Upper lobe of left lung (tissue), 6 donors: ENCODE measurements at regions not wholly inside any gene's neighbourhood (a gene's known extent, or its start where the extent isn't known, plus 50 kb on each side); places are given as distances from the start of the nearest gene placed in this dataset.

Experiments used
- ATAC-seq, 2 donors: fragments of 200-7000 bp; cut with Tn5 transposase; one replicate each; pipeline ENCODE4 v1.9.1; 2022; ENCODE audit warnings: mild to moderate bottlenecking in 2 of 2, moderate library complexity in 2 of 2; ENCODE audit not compliant: low FRiP score in 2 of 2
- DNase-seq, 2 donors: peaks; one replicate each; pipeline ENCODE4 v3.0.0-alpha.2; 2019 to 2020
- H3K27ac ChIP-seq, 4 donors: fragments of 200-600 bp; sonication (generic); one replicate each; pipeline ENCODE4 v1.5.1; 2016 to 2019
- H3K27me3 ChIP-seq, 4 donors: fragments of 200-600 bp; sonication (generic); one replicate each; pipeline ENCODE4 v1.5.1; 2017 to 2019
- H3K36me3 ChIP-seq, 4 donors: fragments of 200-600 bp; sonication (generic); one replicate each; pipeline ENCODE4 v1.5.1; 2016 to 2019
- H3K4me1 ChIP-seq, 4 donors: fragments of 200-600 bp; sonication (generic); one replicate each; pipeline ENCODE4 v1.5.1; 2018 to 2019
- H3K4me3 ChIP-seq, 4 donors: fragments of 200-600 bp; sonication (generic); one replicate each; pipeline ENCODE4 v1.5.1; 2017 to 2019; ENCODE audit warnings: mild to moderate bottlenecking in 2 of 4, moderate library complexity in 1 of 4
- H3K9me3 ChIP-seq, 4 donors: fragments of 200-600 bp; sonication (generic); one replicate each; pipeline ENCODE4 v1.5.1; 2018 to 2019
- CTCF ChIP-seq, 6 experiments: fragments of 450-650 bp in 4 of 6; fragments of 200-600 bp in 2 of 6; sonication (generic) in 2 of 6; IDR thresholded peaks; one replicate each; pipeline ENCODE4 v1.5.1; 2016 to 2019; ENCODE audit warnings: antibody characterized with exemption in 6 of 6
- EP300 ChIP-seq, 4 donors: sonication (generic); formaldehyde crosslinking; IDR thresholded peaks; one replicate each; pipeline ENCODE4 v1.5.1; 2017; ENCODE audit warnings: antibody characterized with exemption in 4 of 4, control low read depth in 2 of 4
- POLR2A ChIP-seq, 4 donors: fragments of 450-650 bp; IDR thresholded peaks; one replicate each; pipeline ENCODE4 v1.5.1; 2016 to 2017; ENCODE audit warnings: antibody characterized with exemption in 4 of 4, mild to moderate bottlenecking in 2 of 4
- POLR2AphosphoS5 ChIP-seq, 2 donors: sonication (generic); formaldehyde crosslinking; IDR thresholded peaks; one replicate each; pipeline ENCODE4 v1.5.1; 2017; ENCODE audit warnings: antibody characterized with exemption in 2 of 2
- WGBS, 2 donors: methylation state at CpG; one replicate each; pipeline ENCODE4 v1.1.5; 2017 to 2018; 5-methylcytosine and 5-hydroxymethylcytosine counted together
- donor health status: DM: no; HTN: no; CAD: no; lungs with moderate emphysema.
- donor health status: DM: no; HTN: yes; CAD: no; lungs with severe emphysema.

DNA sequence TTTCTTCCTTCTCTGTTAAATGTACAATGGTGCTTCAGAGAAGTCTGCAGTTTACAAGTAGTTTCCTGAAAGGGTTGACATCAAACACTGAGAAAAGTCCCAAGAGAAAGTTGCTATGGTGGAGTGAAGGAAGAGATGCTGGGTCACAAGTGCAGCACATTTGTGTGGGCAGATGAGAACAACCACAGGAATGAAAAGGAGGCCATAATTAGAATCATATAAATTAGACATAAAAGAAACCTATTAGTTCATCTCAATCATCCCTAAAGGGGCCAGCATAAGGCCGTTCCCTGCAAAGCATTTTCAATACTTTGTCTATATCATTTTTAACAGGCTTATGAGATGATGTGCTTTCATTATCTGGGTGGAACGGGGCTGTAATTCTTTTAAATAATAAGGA lies 359.2 kb downstream of the IRS2 start:
- Histone ChIP-seq H3K27me3 (no peaks in the 10 kb centered on the region), H3K4me1 (no peaks in the 10 kb centered on the region), H3K36me3 (no peaks in the 10 kb centered on the region), H3K4me3 (no peak overlapping the region), H3K27ac (no peak overlapping the region), H3K9me3 (no peaks in the 10 kb centered on the region)
- ATAC-seq = no peak
- no peak for DNase-seq
- TF ChIP-seq EP300 (IDR thresholded peaks at IDR 0.05) (no peak), POLR2AphosphoS5 (IDR thresholded peaks at IDR 0.05) (no peak), POLR2A (IDR thresholded peaks at IDR 0.05) (no peak), CTCF (IDR thresholded peaks at IDR 0.05) (no peak)
- 80 to 88% methylated on average over 2 of the region's 2 CpGs for WGBS, 2 donors

GRCh38 chr13:109426690-109426990 lies 359.7 kb downstream of the IRS2 start:
- WGBS, 2 donors = 84 to 88% methylated on average over 1 of the region's 1 CpG
- no peak overlapping the region for H3K4me3 ChIP-seq

DNA sequence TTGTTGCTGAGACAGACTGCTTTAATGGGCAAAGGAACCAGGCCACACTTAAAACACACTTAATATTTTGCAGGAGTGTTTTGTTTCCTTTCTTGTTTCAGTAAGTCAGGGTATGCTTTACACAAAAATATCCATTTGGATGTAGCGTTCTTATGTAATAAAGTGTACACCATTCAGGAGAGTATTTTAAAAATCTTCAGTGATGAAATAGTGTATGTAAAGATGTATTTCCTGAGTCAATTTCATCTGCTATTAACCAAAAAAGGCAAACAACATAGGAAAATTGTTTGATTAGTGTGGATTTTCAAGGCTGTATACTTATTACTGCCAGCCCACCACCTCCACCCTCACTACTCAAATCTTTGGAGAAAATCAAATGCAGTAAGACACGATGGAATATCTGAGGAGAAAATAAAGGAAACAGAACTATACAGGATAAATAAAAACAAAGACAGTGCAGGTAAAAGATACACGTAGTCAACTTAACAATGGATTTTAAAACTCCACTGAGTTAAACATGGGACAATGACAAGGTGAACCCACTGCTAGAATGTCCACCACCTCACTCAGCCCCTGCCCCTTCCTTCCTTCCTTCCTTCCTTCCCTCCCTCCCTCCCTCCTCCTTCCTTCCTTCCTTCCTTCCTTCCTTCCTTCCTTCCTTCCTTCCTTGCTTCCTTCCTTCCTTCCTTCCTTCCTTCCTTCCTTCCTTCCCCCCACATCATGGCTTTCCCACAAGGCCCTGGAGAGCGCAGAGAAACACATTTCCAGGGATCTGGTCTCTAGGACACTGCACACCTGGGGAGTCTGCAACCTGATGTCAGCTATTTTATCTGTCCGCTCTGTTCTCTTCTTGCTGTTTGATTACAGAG lies 360.3 kb downstream of the IRS2 start:
- no peak for DNase-seq
- Histone ChIP-seq H3K4me1 (no peaks in the 10 kb centered on the region), H3K27me3 (no peaks in the 10 kb centered on the region), H3K9me3 (no peaks in the 10 kb centered on the region), H3K4me3 (no peak overlapping the region), H3K27ac (no peak overlapping the region), H3K36me3 (no peaks in the 10 kb centered on the region)
- 71 to 85% methylated on average over 5 of the region's 5 CpGs for WGBS, 2 donors
- TF ChIP-seq CTCF (IDR thresholded peaks at IDR 0.05) = no peak
- no peak for TF ChIP-seq POLR2AphosphoS5 (IDR thresholded peaks at IDR 0.05)
- TF ChIP-seq POLR2A (IDR thresholded peaks at IDR 0.05) = no peak
- no peak for TF ChIP-seq EP300 (IDR thresholded peaks at IDR 0.05)
- ATAC-seq = no peak

More at GRCh38 chr13:109426690-109426990, 359.7 kb downstream of the IRS2 start:
- DNase-seq (no peak), ATAC-seq (no peak)
- H3K27ac ChIP-seq = no peak overlapping the region
- no peaks in the 10 kb centered on the region for H3K9me3 ChIP-seq
- no peaks in the 10 kb centered on the region for H3K36me3 ChIP-seq
- no peaks in the 10 kb centered on the region for H3K4me1 ChIP-seq
- no peak for TF ChIP-seq POLR2A (IDR thresholded peaks at IDR 0.05)
- no peak for TF ChIP-seq EP300 (IDR thresholded peaks at IDR 0.05)
- no peak for TF ChIP-seq POLR2AphosphoS5 (IDR thresholded peaks at IDR 0.05)
- no peak for TF ChIP-seq CTCF (IDR thresholded peaks at IDR 0.05)
- no peaks in the 10 kb centered on the region for H3K27me3 ChIP-seq

DNA sequence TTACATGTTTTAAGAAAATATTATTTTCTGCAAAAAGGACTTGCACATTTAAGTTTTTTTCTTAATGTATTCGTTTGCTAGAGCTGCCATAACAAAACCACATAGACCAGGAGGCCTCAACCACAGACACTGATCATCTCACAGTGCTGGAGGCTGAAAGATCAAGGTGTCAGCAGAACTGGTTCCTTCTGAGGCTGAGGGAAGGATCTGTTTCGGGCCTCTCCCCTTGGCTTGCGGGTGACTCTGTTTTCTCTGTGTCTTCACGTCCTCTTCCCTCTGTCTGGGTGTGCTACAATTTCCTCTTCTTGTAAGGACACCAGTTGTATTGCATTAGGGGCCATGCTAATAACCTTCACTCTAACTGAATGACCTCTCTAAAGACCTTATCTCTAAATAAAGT lies 364.2 kb downstream of the IRS2 start:
- H3K36me3 ChIP-seq = no peaks in the 10 kb centered on the region
- no peak overlapping the region for H3K4me3 ChIP-seq
- TF ChIP-seq POLR2A (IDR thresholded peaks at IDR 0.05) (no peak), EP300 (IDR thresholded peaks at IDR 0.05) (no peak)
- peak in 1 of 2 donors; percentile 37 for DNase-seq
- H3K27me3 ChIP-seq = no peaks in the 10 kb centered on the region
- no peaks in the 10 kb centered on the region for H3K4me1 ChIP-seq
- ATAC-seq = peak; percentile 30 to 59
- H3K9me3 ChIP-seq = no peaks in the 10 kb centered on the region
- H3K27ac ChIP-seq = no peak overlapping the region
- WGBS, 2 donors = 34 to 63% methylated on average over 4 of the region's 4 CpGs

DNA sequence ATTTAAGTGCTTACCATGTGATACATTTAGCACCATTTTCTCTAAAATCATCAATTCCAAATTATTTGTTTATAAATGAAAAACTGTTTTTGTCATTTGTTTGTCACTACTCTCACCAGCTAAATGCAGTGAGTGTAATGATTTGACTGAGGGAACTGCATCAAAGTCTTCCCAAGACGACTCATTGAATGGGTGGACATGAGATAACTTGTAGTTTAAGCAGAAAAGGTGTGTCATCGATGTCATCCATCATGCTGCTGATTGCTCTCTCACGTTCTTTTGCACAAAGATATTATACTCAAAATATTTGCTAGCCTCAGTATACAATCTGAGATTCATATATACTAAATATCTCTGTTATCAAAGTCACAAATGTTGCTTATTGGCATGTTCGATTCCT lies 366.5 kb downstream of the IRS2 start:
- TF ChIP-seq CTCF (IDR thresholded peaks at IDR 0.05) (no peak), POLR2AphosphoS5 (IDR thresholded peaks at IDR 0.05) (no peak), EP300 (IDR thresholded peaks at IDR 0.05) (no peak), POLR2A (IDR thresholded peaks at IDR 0.05) (no peak)
- H3K4me3 ChIP-seq = no peak overlapping the region
- no peaks in the 10 kb centered on the region for H3K9me3 ChIP-seq
- 77 to 84% methylated on average over 4 of the region's 4 CpGs for WGBS, 2 donors
- DNase-seq (no peak), ATAC-seq (no peak)
- no peak overlapping the region for H3K27ac ChIP-seq
- H3K36me3 ChIP-seq = no peaks in the 10 kb centered on the region
- H3K27me3 ChIP-seq = no peaks in the 10 kb centered on the region
- H3K4me1 ChIP-seq = no peaks in the 10 kb centered on the region
